ENCODE measurements at regions not wholly inside any gene's neighbourhood (a gene's known extent, or its start where the extent isn't known, plus 50 kb on each side); places are given as distances from the start of the nearest gene placed in this dataset.

DNA sequence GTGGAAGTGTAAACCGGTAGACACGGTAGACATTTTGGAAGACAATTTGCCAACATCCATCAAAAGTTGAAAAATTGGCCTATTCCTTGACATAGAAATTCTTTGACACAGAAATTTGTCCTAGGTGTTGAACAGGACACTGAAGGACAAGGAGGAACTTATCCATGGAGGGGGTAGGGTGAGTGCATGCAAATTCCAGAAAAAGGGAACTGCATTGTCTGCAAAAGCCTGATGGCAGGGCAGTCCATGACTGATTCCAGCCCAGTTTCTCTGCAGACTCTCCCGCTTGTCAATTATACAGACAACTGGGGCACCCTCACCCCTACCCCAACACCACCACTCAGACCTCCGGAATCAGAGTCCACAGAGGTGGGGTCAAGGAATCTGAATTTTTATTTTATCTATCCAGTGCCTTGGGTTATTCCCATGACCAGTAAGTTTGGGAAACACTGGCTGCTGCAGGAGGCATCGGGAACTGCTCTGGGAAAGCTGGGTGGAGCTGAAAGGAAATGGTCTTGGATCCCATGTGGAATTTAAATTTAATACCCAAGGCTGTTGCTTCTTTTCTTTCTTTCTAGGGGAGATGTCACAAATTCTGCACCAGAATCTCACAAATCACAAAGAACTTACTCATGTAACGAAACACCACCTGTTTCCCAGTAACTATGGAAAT lies 103.3 kb upstream of the SLC45A1 start:
- TF ChIP-seq, protein P1, sequence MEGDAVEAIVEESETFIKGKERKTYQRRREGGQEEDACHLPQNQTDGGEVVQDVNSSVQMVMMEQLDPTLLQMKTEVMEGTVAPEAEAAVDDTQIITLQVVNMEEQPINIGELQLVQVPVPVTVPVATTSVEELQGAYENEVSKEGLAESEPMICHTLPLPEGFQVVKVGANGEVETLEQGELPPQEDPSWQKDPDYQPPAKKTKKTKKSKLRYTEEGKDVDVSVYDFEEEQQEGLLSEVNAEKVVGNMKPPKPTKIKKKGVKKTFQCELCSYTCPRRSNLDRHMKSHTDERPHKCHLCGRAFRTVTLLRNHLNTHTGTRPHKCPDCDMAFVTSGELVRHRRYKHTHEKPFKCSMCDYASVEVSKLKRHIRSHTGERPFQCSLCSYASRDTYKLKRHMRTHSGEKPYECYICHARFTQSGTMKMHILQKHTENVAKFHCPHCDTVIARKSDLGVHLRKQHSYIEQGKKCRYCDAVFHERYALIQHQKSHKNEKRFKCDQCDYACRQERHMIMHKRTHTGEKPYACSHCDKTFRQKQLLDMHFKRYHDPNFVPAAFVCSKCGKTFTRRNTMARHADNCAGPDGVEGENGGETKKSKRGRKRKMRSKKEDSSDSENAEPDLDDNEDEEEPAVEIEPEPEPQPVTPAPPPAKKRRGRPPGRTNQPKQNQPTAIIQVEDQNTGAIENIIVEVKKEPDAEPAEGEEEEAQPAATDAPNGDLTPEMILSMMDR (IDR thresholded peaks at IDR 0.05) = no peak
- TF ChIP-seq POLR2A (IDR thresholded peaks at IDR 0.05) = no peak
